Calu3 (cell line): ENCODE measurements at regions not wholly inside any gene's neighbourhood (a gene's known extent, or its start where the extent isn't known, plus 50 kb on each side); places are given as distances from the start of the nearest gene placed in this dataset.

ENCODE experiments used
- BruUV-seq: library from RNA; stranded (reverse); fragments of 400-500 nt; replicated peaks from 2 replicates; lab custom pipeline; 2021; lab: Mats Ljungman, UMichigan
- CTCF ChIA-PET: fragments of 300-600 bp; sonication (Branson Sonifier 250); formaldehyde crosslinking; loops from one replicate; lab custom pipeline; 2022; ENCODE audit warnings: antibody characterized with exemption; lab: Charles Lee
- DNase-seq: peaks from one replicate; pipeline ENCODE4 v3.0.0; 2022
- H3K27ac Mint-ChIP-seq: one replicate; pipeline ENCODE4 v1.8.0; 2022; ENCODE audit warnings: mixed read lengths; ENCODE audit not compliant: unreplicated experiment
- H3K27me3 Mint-ChIP-seq: one replicate; pipeline ENCODE4 v1.8.0; 2022; ENCODE audit warnings: mixed read lengths; ENCODE audit not compliant: unreplicated experiment
- H3K36me3 Mint-ChIP-seq: one replicate; pipeline ENCODE4 v1.8.0; 2022; ENCODE audit warnings: mild to moderate bottlenecking, moderate library complexity, mixed read lengths; ENCODE audit not compliant: insufficient read depth, unreplicated experiment
- H3K4me1 Mint-ChIP-seq: one replicate; pipeline ENCODE4 v1.8.0; 2022; ENCODE audit warnings: mild to moderate bottlenecking, low read depth, mixed read lengths; ENCODE audit not compliant: unreplicated experiment
- H3K4me3 Mint-ChIP-seq: one replicate; pipeline ENCODE4 v1.8.0; 2022; ENCODE audit warnings: mild to moderate bottlenecking, low read depth, moderate library complexity, mixed read lengths; ENCODE audit not compliant: unreplicated experiment
- H3K9me3 Mint-ChIP-seq: one replicate; pipeline ENCODE4 v1.8.0; 2022; ENCODE audit warnings: low read depth, mixed read lengths; ENCODE audit not compliant: unreplicated experiment
- intact Hi-C: fragments of 100-400 bp; cut with micrococcal nuclease; formaldehyde crosslinking; loops from one replicate; pipeline ENCODE4 v1.10.0; 2022; ENCODE audit not compliant: unreplicated experiment
- TF ChIP-seq, protein P1 (sequence below): fragments of 200-600 bp; IDR thresholded peaks from one replicate; pipeline ENCODE4 v1.8.0; 2022; ENCODE audit warnings: antibody characterized with exemption; ENCODE audit not compliant: unreplicated experiment

GRCh38 chr17:79232957-79233356, 158.3 kb downstream of the ENGASE start:
- TF ChIP-seq, protein P1, sequence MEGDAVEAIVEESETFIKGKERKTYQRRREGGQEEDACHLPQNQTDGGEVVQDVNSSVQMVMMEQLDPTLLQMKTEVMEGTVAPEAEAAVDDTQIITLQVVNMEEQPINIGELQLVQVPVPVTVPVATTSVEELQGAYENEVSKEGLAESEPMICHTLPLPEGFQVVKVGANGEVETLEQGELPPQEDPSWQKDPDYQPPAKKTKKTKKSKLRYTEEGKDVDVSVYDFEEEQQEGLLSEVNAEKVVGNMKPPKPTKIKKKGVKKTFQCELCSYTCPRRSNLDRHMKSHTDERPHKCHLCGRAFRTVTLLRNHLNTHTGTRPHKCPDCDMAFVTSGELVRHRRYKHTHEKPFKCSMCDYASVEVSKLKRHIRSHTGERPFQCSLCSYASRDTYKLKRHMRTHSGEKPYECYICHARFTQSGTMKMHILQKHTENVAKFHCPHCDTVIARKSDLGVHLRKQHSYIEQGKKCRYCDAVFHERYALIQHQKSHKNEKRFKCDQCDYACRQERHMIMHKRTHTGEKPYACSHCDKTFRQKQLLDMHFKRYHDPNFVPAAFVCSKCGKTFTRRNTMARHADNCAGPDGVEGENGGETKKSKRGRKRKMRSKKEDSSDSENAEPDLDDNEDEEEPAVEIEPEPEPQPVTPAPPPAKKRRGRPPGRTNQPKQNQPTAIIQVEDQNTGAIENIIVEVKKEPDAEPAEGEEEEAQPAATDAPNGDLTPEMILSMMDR, result no peak
- CTCF ChIA-PET, result no interaction called here
- Mint-ChIP-seq H3K27me3 (peaks cover 92% of the 10 kb centered on the region), H3K4me1 (no peaks in the 10 kb centered on the region), H3K4me3 (no peak overlapping the region), H3K9me3 (no peaks in the 10 kb centered on the region), H3K27ac (no peak overlapping the region), H3K36me3 (no peaks in the 10 kb centered on the region)
- BruUV-seq, result no TSS peak
- no peak for DNase-seq
- intact Hi-C loops, result no loop called here

DNA sequence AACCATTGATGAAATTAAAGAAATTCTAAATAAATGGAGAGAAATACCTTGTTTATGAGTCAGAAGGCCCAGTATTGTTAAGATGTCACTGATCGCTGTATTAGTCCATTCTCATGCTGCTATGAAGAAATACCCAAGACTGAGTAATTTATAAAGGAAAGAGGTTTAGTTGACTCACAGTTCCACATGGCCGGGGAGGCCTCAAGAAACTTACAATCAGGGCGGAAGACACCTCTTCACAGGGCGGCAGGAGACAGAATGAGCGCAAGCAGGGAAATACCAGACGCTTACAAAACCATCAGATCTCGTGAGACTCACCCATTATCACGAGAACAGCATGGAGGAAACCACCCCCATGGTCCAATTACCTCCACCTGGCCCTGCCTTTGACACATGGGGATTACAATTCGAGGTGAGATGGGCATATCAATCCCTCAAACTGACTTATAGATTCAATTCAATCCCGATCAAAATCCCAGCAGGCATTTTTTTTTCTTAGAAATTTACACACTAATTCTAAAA, 157.2 kb downstream of the ENGASE start:
- Mint-ChIP-seq H3K27ac (no peak overlapping the region), H3K9me3 (no peaks in the 10 kb centered on the region), H3K4me1 (no peaks in the 10 kb centered on the region), H3K27me3 (peaks cover 92% of the 10 kb centered on the region), H3K36me3 (no peaks in the 10 kb centered on the region), H3K4me3 (no peak overlapping the region)
- TF ChIP-seq, protein P1, result no peak
- intact Hi-C loops, result no loop called here
- no peak for DNase-seq
- CTCF ChIA-PET, result no interaction called here
- BruUV-seq, result no TSS peak

DNA sequence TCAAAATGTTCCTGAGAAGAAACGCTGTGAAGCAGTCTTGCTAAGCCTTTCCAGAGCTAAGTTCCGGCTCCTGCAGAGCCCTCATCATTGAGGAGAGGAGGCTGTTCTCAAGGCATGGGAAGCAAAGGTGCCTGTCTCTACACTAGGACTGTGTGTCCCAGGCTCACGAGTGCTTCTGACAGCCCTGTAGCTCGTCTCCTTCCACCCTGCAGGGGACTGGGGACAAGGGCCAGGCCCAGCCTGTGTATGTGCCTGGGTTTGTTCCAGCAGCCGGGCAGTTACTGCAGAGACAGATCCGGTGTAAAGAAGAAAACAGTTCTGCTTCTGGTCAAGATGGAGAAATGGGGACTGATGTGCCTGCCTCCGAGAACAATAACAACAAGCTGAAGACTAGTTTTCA, 156.0 kb downstream of the ENGASE start:
- H3K4me1 Mint-ChIP-seq, result no peaks in the 10 kb centered on the region
- DNase-seq, result no peak
- CTCF ChIA-PET, result interaction anchor here (0.6 kb wide), 1 partner anchor 12 kb away, joined by 5 read pairs; no protein-coding TSS in a partner anchor
- peaks cover 92% of the 10 kb centered on the region for H3K27me3 Mint-ChIP-seq
- H3K9me3 Mint-ChIP-seq, result no peaks in the 10 kb centered on the region
- no peaks in the 10 kb centered on the region for H3K36me3 Mint-ChIP-seq
- no TSS peak for BruUV-seq
- no peak overlapping the region for H3K27ac Mint-ChIP-seq
- intact Hi-C loops, result no loop called here
- H3K4me3 Mint-ChIP-seq, result no peak overlapping the region
- TF ChIP-seq, protein P1, result no peak

DNA sequence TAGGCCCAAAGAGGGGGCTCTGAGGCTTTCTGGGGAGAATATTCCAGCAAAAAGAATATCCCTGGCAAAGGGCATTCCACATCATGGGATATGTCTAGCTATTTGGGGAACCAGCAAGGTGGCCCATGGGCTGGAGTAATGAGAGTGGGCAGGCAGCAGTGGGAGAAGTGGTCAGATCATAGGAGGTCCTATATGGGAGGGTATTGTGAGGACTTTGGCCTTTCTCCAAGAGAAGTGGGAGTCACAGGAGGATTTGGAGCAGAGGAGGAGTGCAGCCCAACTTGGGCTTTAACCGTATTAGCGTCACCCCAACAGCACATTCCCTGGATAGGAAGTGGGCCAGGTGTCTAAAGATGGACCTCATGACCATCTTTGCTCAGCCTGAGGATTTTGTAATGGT, 151.4 kb downstream of the ENGASE start:
- H3K27me3 Mint-ChIP-seq, result peaks cover 92% of the 10 kb centered on the region
- no TSS peak for BruUV-seq
- H3K27ac Mint-ChIP-seq, result no peak overlapping the region
- CTCF ChIA-PET, result no interaction called here
- no peak overlapping the region for H3K4me3 Mint-ChIP-seq
- no peaks in the 10 kb centered on the region for H3K9me3 Mint-ChIP-seq
- no peaks in the 10 kb centered on the region for H3K4me1 Mint-ChIP-seq
- TF ChIP-seq, protein P1, result no peak
- no peaks in the 10 kb centered on the region for H3K36me3 Mint-ChIP-seq
- DNase-seq, result no peak
- intact Hi-C loops, result no loop called here
